ENCODE measurements at regions not wholly inside any gene's neighbourhood (a gene's known extent, or its start where the extent isn't known, plus 50 kb on each side); places are given as distances from the start of the nearest gene placed in this dataset.

- TF ChIP-seq MAX (IDR thresholded peaks at IDR 0.05; ENCODE audit: low read depth, low read length) (no peak), MEF2A (IDR thresholded peaks at IDR 0.05; ENCODE audit: insufficient read depth, low read depth, low read length) (no peak), EP300 (IDR thresholded peaks at IDR 0.05; ENCODE audit: borderline replicate concordance in 1 of 2, control insufficient read depth in 1 of 2, low read depth in 2 of 2, low read length in 2 of 2) (no peak), FOXM1 (IDR thresholded peaks at IDR 0.05; ENCODE audit: low read depth, low read length) (no peak), DPF2 (IDR thresholded peaks at IDR 0.05) (no peak), NRF1 (conservative IDR thresholded peaks at IDR 0.05; ENCODE audit: low read depth, low read length) (no peak), CREB1 (IDR thresholded peaks at IDR 0.05; ENCODE audit: low read depth) (no peak), ZZZ3 (IDR thresholded peaks at IDR 0.05; ENCODE audit: control insufficient read depth, insufficient read length, low read depth) (no peak), CREM (IDR thresholded peaks at IDR 0.05; ENCODE audit: low read depth) (no peak), NR2F1 (conservative IDR thresholded peaks at IDR 0.05) (no peak), TARDBP (IDR thresholded peaks at IDR 0.05; ENCODE audit: borderline replicate concordance) (no peak)
- TF ChIP-seq, protein P1, sequence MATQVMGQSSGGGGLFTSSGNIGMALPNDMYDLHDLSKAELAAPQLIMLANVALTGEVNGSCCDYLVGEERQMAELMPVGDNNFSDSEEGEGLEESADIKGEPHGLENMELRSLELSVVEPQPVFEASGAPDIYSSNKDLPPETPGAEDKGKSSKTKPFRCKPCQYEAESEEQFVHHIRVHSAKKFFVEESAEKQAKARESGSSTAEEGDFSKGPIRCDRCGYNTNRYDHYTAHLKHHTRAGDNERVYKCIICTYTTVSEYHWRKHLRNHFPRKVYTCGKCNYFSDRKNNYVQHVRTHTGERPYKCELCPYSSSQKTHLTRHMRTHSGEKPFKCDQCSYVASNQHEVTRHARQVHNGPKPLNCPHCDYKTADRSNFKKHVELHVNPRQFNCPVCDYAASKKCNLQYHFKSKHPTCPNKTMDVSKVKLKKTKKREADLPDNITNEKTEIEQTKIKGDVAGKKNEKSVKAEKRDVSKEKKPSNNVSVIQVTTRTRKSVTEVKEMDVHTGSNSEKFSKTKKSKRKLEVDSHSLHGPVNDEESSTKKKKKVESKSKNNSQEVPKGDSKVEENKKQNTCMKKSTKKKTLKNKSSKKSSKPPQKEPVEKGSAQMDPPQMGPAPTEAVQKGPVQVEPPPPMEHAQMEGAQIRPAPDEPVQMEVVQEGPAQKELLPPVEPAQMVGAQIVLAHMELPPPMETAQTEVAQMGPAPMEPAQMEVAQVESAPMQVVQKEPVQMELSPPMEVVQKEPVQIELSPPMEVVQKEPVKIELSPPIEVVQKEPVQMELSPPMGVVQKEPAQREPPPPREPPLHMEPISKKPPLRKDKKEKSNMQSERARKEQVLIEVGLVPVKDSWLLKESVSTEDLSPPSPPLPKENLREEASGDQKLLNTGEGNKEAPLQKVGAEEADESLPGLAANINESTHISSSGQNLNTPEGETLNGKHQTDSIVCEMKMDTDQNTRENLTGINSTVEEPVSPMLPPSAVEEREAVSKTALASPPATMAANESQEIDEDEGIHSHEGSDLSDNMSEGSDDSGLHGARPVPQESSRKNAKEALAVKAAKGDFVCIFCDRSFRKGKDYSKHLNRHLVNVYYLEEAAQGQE (IDR thresholded peaks at IDR 0.05; ENCODE audit: low read depth, low read length), result no peak
These were observed 131.7 kb downstream of the C12orf75 start for GRCh38 chr12:105461944-105462762.
